DND-41 (cell line): ENCODE measurements at regions not wholly inside any gene's neighbourhood (a gene's known extent, or its start where the extent isn't known, plus 50 kb on each side); places are given as distances from the start of the nearest gene placed in this dataset.

ENCODE experiments used
- ATAC-seq: fragments of 200-7000 bp; cut with Tn5 transposase; 3 replicates; pipeline ENCODE4 v1.9.1; 2021; ENCODE audit warnings: low read depth; ENCODE audit not compliant: insufficient read depth
- DNase-seq: peaks from one replicate; pipeline ENCODE4 v3.0.0-alpha.2; 2020
- H2AFZ ChIP-seq: 2 replicates; pipeline ENCODE4 v1.6.0; 2012; ENCODE audit warnings: low read depth, low read length
- H3K27ac ChIP-seq: 2 replicates; pipeline ENCODE4 v1.5.1; 2012; ENCODE audit warnings: low read length, inconsistent platforms
- H3K27me3 ChIP-seq: fragments of 200-600 bp; sonication (generic); 2 replicates; pipeline ENCODE4 v1.6.0; 2012; ENCODE audit warnings: low read length, mild to moderate bottlenecking, inconsistent platforms; ENCODE audit not compliant: insufficient read depth, poor library complexity
- H3K36me3 ChIP-seq: 2 replicates; pipeline ENCODE4 v1.5.1; 2012; ENCODE audit warnings: low read length, inconsistent platforms; ENCODE audit not compliant: insufficient read depth
- H3K4me1 ChIP-seq: 2 replicates; pipeline ENCODE4 v1.5.1; 2012; ENCODE audit warnings: mild to moderate bottlenecking, low read length; ENCODE audit not compliant: insufficient read depth
- H3K4me2 ChIP-seq: 2 replicates; pipeline ENCODE4 v1.6.0; 2012; ENCODE audit warnings: mild to moderate bottlenecking, moderate library complexity, low read length, inconsistent platforms; ENCODE audit not compliant: insufficient read depth
- H3K4me3 ChIP-seq, 2 experiments: fragments of 200-600 bp in 1 of 2; shearing (Covaris generic) in 1 of 2; 2 replicates each; pipeline ENCODE4 v1.5.1; 2012 to 2016; ENCODE audit warnings: inconsistent platforms in 2 of 2, low read length in 2 of 2, mild to moderate bottlenecking in 2 of 2, low read depth in 1 of 2, moderate library complexity in 1 of 2
- H3K79me2 ChIP-seq: 2 replicates; pipeline ENCODE4 v1.6.0; 2012; ENCODE audit warnings: low read length, inconsistent platforms; ENCODE audit not compliant: insufficient read depth
- H3K9ac ChIP-seq: 2 replicates; pipeline ENCODE4 v1.6.0; 2012; ENCODE audit warnings: low read depth, mild to moderate bottlenecking, inconsistent platforms, low read length, moderate library complexity
- H3K9me3 ChIP-seq: 2 replicates; pipeline ENCODE4 v1.5.1; 2012; ENCODE audit warnings: low read length, moderate library complexity, mild to moderate bottlenecking, inconsistent platforms; ENCODE audit not compliant: insufficient read depth, severe bottlenecking
- H4K20me1 ChIP-seq: 2 replicates; pipeline ENCODE4 v1.6.0; 2012; ENCODE audit warnings: low read length; ENCODE audit not compliant: insufficient read depth
- CTCF ChIP-seq: IDR thresholded peaks from 2 replicates; pipeline ENCODE4 v1.5.1; 2012; ENCODE audit warnings: borderline replicate concordance, low read length, moderate library complexity, mild to moderate bottlenecking; ENCODE audit not compliant: poor library complexity, severe bottlenecking; ENCODE audit errors: extremely low read depth
- EZH2 ChIP-seq: IDR thresholded peaks from 3 replicates; pipeline ENCODE4 v1.6.1; 2012; ENCODE audit warnings: borderline replicate concordance, low read depth, mild to moderate bottlenecking, moderate library complexity, low read length, inconsistent platforms; ENCODE audit not compliant: severe bottlenecking

GRCh38 chr5:54778783-54779182 is 206.6 kb downstream of the ESM1 start:
- no peak overlapping the region for H3K4me2 ChIP-seq
- TF ChIP-seq EZH2 (no peak), CTCF (no peak)
- no peak for DNase-seq
- ATAC-seq, result no peak
- no peak overlapping the region for H3K27ac ChIP-seq
- no peaks in the 10 kb centered on the region for H3K79me2 ChIP-seq
- no peak overlapping the region for H3K4me3 ChIP-seq
- no peak overlapping the region for H3K9ac ChIP-seq
- no peaks in the 10 kb centered on the region for H3K9me3 ChIP-seq
- no peaks in the 10 kb centered on the region for H3K4me1 ChIP-seq
- H4K20me1 ChIP-seq, result no peaks in the 10 kb centered on the region
- H3K27me3 ChIP-seq, result no peaks in the 10 kb centered on the region
- no peaks in the 10 kb centered on the region for H3K36me3 ChIP-seq
- no peak overlapping the region for H2AFZ ChIP-seq

DNA sequence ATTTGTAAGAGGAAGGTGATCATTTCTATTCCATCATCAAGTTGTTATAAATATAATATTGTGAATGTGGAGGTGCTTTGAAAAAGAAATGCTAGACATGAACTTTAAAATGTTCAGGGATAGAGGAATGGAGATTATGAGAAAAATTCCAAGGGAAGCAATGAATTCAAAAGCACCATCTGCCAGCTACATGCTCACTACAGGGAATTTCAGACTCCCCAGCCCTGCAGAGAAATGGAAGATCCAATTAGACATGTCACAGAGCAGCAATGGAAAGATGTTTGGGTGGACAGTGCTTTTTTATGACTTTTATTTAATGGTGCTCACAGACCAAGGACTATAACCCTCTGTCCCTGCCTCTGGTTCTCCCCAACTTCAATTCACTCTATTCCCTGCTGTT is 209.7 kb downstream of the ESM1 start:
- Histone ChIP-seq H3K4me3 (no peak overlapping the region), H3K27me3 (no peaks in the 10 kb centered on the region), H4K20me1 (no peaks in the 10 kb centered on the region), H3K36me3 (no peaks in the 10 kb centered on the region), H3K4me2 (no peak overlapping the region), H3K9ac (no peak overlapping the region), H3K79me2 (no peaks in the 10 kb centered on the region), H3K27ac (no peak overlapping the region), H3K4me1 (no peaks in the 10 kb centered on the region; the same call in 1 of the 2 replicates), H2AFZ (no peak overlapping the region), H3K9me3 (no peaks in the 10 kb centered on the region)
- DNase-seq (no peak), ATAC-seq (no peak)
- TF ChIP-seq CTCF (no peak), EZH2 (no peak)

DNA sequence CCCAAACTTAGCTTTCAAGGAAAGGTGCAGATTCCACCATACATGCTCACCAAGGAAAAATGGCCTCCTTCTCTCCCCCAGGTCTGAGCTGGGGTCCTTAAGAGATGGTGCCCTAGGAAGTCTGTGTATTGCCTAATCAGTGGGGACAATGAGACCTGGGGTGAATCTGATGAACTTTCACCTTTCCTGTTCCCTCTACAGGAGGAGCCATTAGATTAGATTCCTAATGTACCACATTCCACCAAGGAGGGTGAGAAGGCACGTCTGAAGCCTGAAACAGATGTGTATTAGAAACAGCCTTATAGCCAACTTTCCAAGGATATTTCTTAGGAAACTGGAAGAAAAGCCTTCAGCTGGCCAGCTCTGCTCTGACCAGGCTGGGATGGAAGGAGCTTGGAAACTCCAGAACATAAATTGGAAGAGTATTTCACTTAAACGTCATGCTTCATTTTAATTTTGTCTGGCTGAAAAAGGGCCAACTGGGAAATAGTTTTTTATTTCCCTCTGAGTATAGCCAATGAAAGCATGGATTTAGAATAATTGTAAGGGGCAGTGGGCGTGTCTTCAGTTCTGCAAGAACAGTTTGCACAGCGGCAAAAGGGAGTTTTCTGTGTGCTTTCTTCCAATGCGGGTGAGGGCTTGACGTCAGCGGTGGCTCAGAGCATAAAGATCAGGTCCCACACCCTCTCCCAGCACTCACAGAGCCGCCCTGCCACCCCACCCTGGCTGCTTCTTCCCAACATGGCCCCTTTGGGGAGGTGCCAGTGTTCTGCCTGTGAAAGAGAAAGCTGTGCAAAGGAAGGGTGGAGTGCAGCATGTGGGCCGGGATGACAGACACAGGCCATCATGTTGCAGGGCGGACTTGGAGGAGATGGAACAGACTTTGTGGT is 210.9 kb downstream of the ESM1 start:
- Histone ChIP-seq H2AFZ (no peak overlapping the region), H3K9ac (no peak overlapping the region), H3K36me3 (no peaks in the 10 kb centered on the region), H3K9me3 (no peaks in the 10 kb centered on the region), H3K4me2 (no peak overlapping the region), H3K27ac (no peak overlapping the region), H3K27me3 (no peaks in the 10 kb centered on the region), H3K79me2 (no peaks in the 10 kb centered on the region), H3K4me1 (no peaks in the 10 kb centered on the region; the same call in 1 of the 2 replicates), H3K4me3 (no peak overlapping the region), H4K20me1 (no peaks in the 10 kb centered on the region)
- ATAC-seq, result no peak
- no peak for DNase-seq
- no peak for TF ChIP-seq EZH2
- no peak for TF ChIP-seq CTCF
